SHP77 treated with DMSO at 0.1 percent for 48 hours (cell line): ENCODE measurements at regions not wholly inside any gene's neighbourhood (a gene's known extent, or its start where the extent isn't known, plus 50 kb on each side); places are given as distances from the start of the nearest gene placed in this dataset.
"Not testable (repeated sequence)": the region's sequence is repeated elsewhere in the genome, so short reads cannot be mapped to it uniquely, and the experiment has no call there.

Experiments
- DNase-seq: peaks from one replicate; lab custom pipeline; 2025; lab: John Stamatoyannopoulos, UW

GRCh38 chr4:37771771-37772170 is 54.7 kb upstream of the PGM2 start:
- DNase-seq: no peak

- DNase-seq: no peak
Measured at GRCh38 chr4:37770016-37770415, 56.5 kb upstream of the PGM2 start.

DNA sequence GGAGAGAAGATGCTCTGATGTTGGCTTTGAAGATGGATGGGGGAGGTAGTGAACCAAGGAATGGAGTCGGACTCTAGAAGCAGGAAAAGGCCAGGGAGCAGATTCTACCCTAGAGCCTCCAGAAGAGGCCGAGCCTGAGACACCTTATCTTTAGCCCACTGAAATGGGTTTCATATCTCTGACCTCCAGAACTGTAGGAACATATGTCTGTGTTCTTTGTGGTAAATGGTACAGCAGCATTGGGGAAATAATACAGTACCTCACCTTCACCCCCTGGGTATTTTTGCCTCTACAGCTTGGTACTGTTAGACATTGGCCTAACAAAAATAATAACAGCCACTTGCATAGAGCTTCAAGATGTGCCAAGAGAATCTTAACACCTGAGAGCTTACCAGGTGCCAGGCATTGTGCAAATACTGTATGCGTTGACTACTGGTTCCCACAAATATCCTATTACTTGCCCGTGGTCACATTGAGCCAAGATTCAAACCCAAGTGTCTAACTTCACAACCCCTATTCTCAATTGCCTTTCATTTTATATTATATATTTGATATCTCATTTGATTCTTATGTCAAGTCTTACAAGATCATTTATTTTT is 57.0 kb upstream of the PGM2 start:
- no peak for DNase-seq

GRCh38 chr4:37767546-37767945 is 58.9 kb upstream of the PGM2 start:
- peak; percentile 14 for DNase-seq

- no peak for DNase-seq
Measured at GRCh38 chr4:37767019-37767418, 59.5 kb upstream of the PGM2 start.

DNA sequence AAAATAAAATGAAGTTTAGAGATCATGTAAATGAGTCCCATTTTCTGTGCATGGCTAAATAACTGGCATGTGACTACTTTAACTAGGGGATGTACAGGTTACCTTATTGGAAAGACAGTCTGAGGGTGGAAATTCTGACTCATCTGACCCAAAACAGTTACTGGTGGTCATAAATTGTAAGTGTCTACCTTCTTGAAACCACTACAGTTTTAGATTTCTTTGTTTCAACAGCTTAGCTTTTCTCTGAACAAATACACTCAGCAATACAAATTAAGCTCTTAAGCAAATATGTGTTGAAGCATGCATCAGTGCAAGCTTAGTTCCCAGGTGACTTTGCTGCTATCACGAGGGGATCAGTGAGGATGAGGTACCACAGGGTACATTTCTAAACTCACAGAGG is 60.7 kb upstream of the PGM2 start:
- peak; percentile 23 for DNase-seq

DNA sequence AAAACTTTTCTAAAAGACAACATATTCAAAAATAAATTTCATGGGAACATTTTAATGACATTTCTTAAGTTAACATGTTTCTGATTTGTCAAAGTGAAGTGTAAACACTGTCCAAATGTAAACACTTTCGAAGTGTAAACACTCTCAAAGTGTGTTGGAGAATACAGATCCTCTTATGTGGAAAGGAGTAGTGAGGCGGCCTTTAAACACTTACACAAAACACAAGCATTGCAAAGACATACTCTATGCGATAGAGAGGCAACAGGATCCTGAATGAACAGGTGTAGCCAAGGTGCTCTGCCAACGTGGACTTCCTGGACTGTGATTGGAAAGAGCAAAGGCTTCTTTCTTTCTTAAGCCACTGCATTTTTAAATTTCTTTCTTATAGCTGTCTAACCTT is 62.7 kb upstream of the PGM2 start:
- no peak for DNase-seq

DNA sequence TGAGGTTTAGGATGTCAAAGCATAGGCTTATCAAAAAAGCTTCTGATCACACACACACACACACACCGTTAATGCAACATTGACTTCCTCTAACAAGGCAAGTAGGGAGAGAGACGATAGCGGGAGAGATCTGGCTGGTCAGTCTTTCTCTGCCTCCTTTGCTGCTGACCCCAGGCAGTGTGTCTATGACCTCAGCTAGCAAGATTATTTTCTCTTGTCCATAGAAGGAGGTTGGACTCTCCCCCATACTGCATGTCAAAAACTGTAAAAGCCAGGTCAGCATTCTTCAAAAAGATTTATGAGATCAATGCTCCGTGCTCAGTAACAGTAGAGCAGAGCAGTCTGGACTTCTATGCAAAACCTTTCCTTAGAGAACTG is 63.5 kb upstream of the PGM2 start:
- DNase-seq: no peak

- DNase-seq: no peak
Measured at GRCh38 chr4:37762294-37762990, 64.0 kb upstream of the PGM2 start.

- DNase-seq: no peak
Measured at GRCh38 chr4:37760840-37761239, 65.6 kb upstream of the PGM2 start.

DNA sequence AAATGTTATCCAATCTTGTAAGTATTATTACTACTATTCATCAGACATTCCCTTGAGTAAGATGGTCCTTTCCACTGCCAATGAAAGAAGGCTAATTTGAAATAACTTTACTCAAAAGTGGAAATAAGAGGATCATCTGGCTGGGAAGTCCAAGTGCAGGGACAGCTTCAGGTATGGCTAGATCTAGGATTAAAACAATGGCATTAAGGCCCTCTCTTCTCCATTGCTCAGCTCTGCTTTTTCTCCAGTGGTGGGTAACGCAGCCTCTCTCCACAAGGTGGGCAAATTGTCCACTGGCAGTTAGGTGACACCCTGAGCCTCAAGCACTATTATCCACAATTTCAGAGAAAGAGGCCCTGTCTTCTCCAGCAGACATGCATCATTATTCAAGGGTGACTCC is 66.7 kb upstream of the PGM2 start:
- no peak for DNase-seq

GRCh38 chr4:37758226-37758625 is 68.3 kb upstream of the PGM2 start:
- DNase-seq: no peak

DNA sequence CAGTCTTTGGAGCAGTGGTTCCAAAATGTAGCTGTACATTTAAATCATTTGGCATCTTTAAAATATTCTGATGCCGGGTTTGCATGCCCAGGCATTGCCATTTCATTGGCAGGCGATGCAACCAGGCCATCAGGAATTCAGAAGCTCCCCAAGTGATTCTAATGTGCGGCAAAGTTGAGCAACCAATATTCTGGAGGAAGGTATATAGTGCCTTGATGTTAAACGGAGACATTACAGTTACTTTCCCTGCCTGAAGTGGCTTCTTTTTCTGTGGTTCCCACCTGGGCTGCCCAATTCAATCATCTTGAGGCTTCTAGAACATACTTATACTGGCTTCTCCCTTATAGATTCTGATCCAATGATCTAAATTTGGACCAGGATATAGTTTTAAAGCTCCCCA is 68.7 kb upstream of the PGM2 start:
- DNase-seq: no peak

DNA sequence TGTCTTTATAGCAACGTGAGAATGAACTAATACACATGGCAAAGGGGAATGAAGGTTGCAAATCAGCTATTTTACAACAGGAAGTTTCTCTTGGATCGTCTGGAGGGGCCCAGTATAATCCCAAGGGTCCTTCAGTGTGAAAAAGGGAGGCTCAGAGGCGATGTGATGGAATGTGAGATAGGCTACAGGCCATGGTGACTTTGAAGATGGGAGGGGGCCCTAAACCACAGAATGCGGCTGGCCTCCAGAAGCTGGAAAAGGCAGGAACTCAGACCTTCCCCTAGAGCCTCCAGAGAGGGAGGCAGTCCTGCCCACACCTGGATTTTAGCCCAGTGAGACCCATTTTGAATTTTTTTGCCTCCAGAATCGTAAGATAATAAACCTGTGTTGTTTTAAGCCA is 69.4 kb upstream of the PGM2 start:
- no peak for DNase-seq

DNA sequence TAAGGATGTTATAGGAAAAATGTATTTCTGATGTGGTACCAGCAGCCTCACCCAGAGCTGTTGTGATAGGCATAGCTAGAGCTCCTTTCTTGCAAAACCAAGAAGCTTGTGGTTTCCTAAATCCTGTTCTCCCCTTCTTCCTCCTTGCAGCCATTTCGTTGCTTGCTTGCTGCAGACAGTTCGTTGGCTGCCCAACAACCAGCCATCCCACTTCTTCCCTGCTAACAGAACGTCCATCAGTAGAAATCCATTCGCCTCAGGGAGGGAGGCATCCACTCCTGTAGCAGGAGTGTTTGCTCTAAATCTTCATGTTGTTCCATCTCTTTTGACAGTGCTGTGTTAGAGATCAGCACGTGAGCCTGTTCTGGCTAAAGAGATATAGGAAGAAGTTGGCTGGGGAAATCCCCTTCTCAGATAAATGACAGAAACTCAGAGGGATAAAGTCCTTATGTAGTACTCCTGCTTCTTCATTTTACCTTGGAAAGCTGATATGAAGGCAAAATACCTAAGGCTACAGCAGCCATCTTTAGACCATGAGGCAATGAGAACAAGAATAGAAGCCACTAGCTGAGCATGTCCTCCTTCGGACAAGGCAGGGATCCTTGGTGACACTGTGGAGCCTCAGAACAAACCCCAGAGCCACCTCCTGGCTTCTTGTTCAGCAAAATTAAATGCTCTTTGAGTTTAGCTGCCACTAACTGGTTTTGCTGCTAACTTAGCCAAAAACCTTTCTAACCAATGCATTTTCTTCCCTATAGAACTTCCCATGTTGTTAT is 68.4 kb upstream of the RELL1 start:
- DNase-seq: no peak

DNA sequence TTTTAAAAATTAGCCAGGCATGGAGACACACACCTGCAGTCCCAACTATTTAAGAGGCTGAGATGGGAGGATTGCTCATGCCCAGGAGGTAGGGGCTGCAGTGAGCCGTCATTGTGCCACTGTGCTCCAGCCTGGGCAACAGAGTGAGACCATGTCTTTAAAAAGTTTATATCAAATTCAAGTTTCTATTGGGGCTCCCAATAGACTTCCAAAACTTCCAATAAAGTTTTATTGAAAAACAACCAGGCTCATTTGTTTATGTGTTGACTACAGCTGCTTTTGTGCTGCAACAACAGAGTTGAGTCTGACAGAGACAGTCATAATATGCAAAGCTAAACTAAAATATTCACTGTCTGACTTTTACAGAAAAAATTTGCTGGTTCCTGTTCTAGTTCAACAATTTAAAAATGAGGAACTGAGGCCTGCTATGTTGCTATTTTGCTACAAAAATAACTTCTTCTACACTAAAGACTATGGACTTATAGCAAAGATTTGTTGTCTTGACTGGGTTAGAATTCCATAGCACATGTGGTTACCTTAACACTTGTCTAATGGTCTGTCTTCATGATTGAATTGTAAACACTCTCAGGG is 63.3 kb upstream of the RELL1 start:
- no peak for DNase-seq

GRCh38 chr4:37748485-37748884 is 62.3 kb upstream of the RELL1 start:
- DNase-seq: no peak

DNA sequence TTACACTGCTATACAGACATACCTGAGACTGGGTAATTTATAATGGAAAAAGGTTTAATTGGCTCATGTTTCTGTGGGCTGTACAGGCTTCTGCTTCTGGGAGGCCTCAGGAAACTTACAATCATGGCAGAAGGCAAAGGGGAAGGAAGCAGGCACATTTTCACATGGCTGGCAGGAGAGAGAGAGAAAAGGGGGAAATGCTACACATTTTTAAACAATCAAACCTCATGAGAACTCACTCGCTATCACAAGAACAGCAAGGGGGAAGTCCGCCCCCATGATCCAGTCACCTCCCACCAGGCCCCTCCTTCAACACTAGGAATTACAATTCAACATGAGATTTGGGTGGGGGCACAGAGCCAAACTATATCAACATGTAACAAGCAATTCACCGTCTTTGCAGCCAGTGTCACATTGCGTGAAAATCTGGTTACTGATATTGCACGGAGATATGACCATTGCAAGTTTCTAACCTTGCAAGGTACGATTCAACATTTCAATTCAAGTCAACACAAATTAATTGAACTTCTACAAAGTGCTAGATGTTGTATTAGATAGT is 61.7 kb upstream of the RELL1 start:
- no peak for DNase-seq

DNA sequence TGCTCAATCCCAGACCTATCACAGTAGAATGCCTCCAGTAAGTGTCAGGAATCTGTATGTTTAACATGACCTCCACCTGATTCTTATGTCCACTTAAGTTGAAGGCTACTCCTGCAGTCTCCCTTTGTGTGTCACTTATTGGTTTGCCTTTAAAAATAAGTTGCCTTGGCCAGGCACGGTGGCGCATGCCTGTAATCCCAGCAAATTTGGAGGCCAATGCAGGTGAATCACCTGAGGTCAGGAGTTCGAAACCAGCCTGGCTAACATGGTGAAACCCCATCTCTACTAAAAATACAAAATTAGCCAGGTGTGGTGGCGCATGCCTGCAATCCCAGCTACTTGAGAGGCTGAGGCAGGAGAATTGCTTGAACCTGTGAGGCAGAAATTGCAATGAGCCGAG is 60.7 kb upstream of the RELL1 start:
- DNase-seq: not testable (repeated sequence)

GRCh38 chr4:37745946-37746345 is 59.8 kb upstream of the RELL1 start:
- no peak for DNase-seq

DNA sequence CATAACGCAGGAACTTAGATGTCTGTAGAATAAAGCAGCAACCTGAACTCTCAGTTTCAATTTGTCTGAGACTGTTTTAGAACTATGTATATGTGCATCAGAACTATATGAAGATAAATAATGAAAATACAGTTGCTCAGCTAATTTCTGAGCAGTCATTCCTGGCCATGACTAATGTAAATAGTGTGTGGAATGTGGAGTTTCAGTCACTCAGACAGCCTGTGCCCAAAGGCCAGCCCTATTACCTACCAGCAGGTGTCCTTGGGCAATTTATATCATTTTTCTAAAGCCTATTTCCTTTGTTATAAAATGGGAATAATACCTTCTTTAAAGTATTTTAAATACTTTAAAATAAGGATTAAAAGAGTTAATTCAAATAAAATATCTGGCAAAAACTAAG is 56.0 kb upstream of the RELL1 start:
- no peak for DNase-seq

GRCh38 chr4:37741564-37741963 is 55.4 kb upstream of the RELL1 start:
- no peak for DNase-seq

GRCh38 chr4:37740546-37740945 is 54.4 kb upstream of the RELL1 start:
- DNase-seq: no peak
